ENCODE measurements at regions not wholly inside any gene's neighbourhood (a gene's known extent, or its start where the extent isn't known, plus 50 kb on each side); places are given as distances from the start of the nearest gene placed in this dataset.
"Not testable (repeated sequence)": the region's sequence is repeated elsewhere in the genome, so short reads cannot be mapped to it uniquely, and the experiment has no call there.

- DNase-seq (ENCODE audit: low read depth): no peak
These were observed 414.1 kb downstream of the BRD1 start for GRCh38 chr22:49413551-49413950.

- DNase-seq (ENCODE audit: low read depth): no peak
These were observed 414.5 kb downstream of the BRD1 start for GRCh38 chr22:49413146-49413545.

GRCh38 chr22:49412236-49412635 lies 415.4 kb downstream of the BRD1 start:
- no peak for DNase-seq (ENCODE audit: low read depth)

- no peak for DNase-seq (ENCODE audit: low read depth)
These were observed 416.4 kb downstream of the BRD1 start for GRCh38 chr22:49411236-49411635.

- DNase-seq (ENCODE audit: low read depth): no peak
These were observed 419.4 kb downstream of the BRD1 start for GRCh38 chr22:49408102-49408836.

- no peak for DNase-seq (ENCODE audit: low read depth)
These were observed 420.6 kb downstream of the BRD1 start for GRCh38 chr22:49406879-49407587.

GRCh38 chr22:49406047-49406650 lies 421.5 kb downstream of the BRD1 start:
- no peak for DNase-seq (ENCODE audit: low read depth)

- DNase-seq (ENCODE audit: low read depth): no peak
These were observed 422.1 kb downstream of the BRD1 start for GRCh38 chr22:49405590-49405989.

GRCh38 chr22:49404576-49405241 lies 423.0 kb downstream of the BRD1 start:
- no peak for DNase-seq (ENCODE audit: low read depth)

- DNase-seq (ENCODE audit: low read depth): no peak
These were observed 423.7 kb downstream of the BRD1 start for GRCh38 chr22:49404020-49404419.

- DNase-seq (ENCODE audit: low read depth): no peak
These were observed 424.6 kb downstream of the BRD1 start for GRCh38 chr22:49403102-49403501.

- DNase-seq (ENCODE audit: low read depth): no peak
These were observed 425.5 kb downstream of the BRD1 start for GRCh38 chr22:49402169-49402568.

- DNase-seq (ENCODE audit: low read depth): no peak
These were observed 426.6 kb downstream of the BRD1 start for GRCh38 chr22:49400941-49401598.

GRCh38 chr22:49400136-49400940 lies 427.3 kb downstream of the BRD1 start:
- DNase-seq (ENCODE audit: low read depth): no peak

- no peak for DNase-seq (ENCODE audit: low read depth)
These were observed 429.0 kb downstream of the BRD1 start for GRCh38 chr22:49398646-49399045.

- DNase-seq (ENCODE audit: low read depth): no peak
These were observed 429.6 kb downstream of the BRD1 start for GRCh38 chr22:49398115-49398514.

GRCh38 chr22:49396817-49397216 lies 430.9 kb downstream of the BRD1 start:
- DNase-seq (ENCODE audit: low read depth): no peak

- no peak for DNase-seq (ENCODE audit: low read depth)
These were observed 432.1 kb downstream of the BRD1 start for GRCh38 chr22:49395617-49396016.

GRCh38 chr22:49395062-49395461 lies 432.6 kb downstream of the BRD1 start:
- DNase-seq (ENCODE audit: low read depth): not testable (repeated sequence)

- no peak for DNase-seq (ENCODE audit: low read depth)
These were observed 433.4 kb downstream of the BRD1 start for GRCh38 chr22:49394116-49394785.

GRCh38 chr22:49393526-49393925 lies 434.1 kb downstream of the BRD1 start:
- no peak for DNase-seq (ENCODE audit: low read depth)
